ENCODE measurements at regions not wholly inside any gene's neighbourhood (a gene's known extent, or its start where the extent isn't known, plus 50 kb on each side); places are given as distances from the start of the nearest gene placed in this dataset.

DNA sequence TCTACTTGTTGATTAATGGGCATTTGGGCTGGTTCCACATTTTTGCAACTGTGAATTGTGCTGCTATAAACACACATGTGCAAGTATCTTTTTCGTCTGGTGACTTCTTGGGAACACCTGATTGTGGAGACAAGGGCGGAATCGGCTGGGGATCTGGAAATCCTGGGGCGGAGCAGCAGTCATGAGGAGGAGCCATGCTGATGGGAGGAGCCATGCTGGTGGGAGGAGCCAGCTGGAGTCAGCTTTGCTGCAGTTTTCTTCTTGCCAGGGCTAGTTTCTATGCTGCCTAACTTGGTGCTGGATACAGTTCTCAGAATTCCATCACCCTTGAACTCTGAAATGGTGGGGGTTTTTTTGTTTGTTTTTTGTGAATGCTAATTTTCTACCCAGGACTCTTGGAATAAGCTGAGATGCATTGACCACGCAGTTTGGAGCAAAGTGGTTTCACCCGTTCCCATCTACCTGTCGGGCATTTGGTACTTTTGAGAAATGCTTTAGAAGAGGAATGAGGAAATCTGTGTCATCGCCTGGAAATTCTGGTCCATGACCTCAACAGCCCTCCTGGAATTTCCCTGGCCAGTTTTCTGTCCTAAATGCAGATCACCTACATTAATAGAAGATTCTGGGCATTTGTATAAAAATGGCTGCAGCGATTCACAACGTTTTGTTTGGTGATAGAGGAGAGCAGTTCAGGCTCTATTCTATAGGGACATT is 217.4 kb upstream of the ZFHX3 start:
- no peaks in the 10 kb centered on the region for H4K20me1 ChIP-seq (ENCODE audit: insufficient read depth, low read length)
- TF ChIP-seq, protein P1, sequence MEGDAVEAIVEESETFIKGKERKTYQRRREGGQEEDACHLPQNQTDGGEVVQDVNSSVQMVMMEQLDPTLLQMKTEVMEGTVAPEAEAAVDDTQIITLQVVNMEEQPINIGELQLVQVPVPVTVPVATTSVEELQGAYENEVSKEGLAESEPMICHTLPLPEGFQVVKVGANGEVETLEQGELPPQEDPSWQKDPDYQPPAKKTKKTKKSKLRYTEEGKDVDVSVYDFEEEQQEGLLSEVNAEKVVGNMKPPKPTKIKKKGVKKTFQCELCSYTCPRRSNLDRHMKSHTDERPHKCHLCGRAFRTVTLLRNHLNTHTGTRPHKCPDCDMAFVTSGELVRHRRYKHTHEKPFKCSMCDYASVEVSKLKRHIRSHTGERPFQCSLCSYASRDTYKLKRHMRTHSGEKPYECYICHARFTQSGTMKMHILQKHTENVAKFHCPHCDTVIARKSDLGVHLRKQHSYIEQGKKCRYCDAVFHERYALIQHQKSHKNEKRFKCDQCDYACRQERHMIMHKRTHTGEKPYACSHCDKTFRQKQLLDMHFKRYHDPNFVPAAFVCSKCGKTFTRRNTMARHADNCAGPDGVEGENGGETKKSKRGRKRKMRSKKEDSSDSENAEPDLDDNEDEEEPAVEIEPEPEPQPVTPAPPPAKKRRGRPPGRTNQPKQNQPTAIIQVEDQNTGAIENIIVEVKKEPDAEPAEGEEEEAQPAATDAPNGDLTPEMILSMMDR (conservative IDR thresholded peaks at IDR 0.05; ENCODE audit: low read length) = no peak
- no peak for TF ChIP-seq EZH2phosphoT487 (IDR thresholded peaks at IDR 0.05; ENCODE audit: borderline replicate concordance, low read depth, low read length)
- ChIA-PET CTCF (ENCODE audit: unreplicated experiment) (no interaction called here), POLR2A (interaction anchor here (0.5 kb wide), 1 partner anchor 33 kb away, joined by 3 read pairs; no protein-coding TSS in a partner anchor)
- no peak overlapping the region for H3K4me2 ChIP-seq (ENCODE audit: low read length)
- no peak overlapping the region for H2AFZ ChIP-seq (ENCODE audit: low read length)
- H3K79me2 ChIP-seq (ENCODE audit: insufficient read depth, low read depth, low read length) = no peaks in the 10 kb centered on the region
- BruUV-seq (replicated peaks) = no TSS peak
- H3K4me3 ChIP-seq (ENCODE audit: low read depth, low read length, poor library complexity, severe bottlenecking) = no peak overlapping the region
- no peak overlapping the region for H3K27ac ChIP-seq (ENCODE audit: low read depth, low read length, poor library complexity, severe bottlenecking)
- no peaks in the 10 kb centered on the region for H3K9me2 ChIP-seq (ENCODE audit: insufficient read depth, low read length)
- no peaks in the 10 kb centered on the region for H3K9me3 ChIP-seq (ENCODE audit: low read length)
- no peaks in the 10 kb centered on the region for H3K4me1 ChIP-seq (ENCODE audit: insufficient read depth, low read length, poor library complexity, severe bottlenecking)
- DNase-seq (ENCODE audit: low spot score) = no peak
- intact Hi-C loops (cut with micrococcal nuclease; ENCODE audit: unreplicated experiment) = no loop called here
- no peaks in the 10 kb centered on the region for H3K36me3 ChIP-seq (ENCODE audit: insufficient read depth, low read length)

DNA sequence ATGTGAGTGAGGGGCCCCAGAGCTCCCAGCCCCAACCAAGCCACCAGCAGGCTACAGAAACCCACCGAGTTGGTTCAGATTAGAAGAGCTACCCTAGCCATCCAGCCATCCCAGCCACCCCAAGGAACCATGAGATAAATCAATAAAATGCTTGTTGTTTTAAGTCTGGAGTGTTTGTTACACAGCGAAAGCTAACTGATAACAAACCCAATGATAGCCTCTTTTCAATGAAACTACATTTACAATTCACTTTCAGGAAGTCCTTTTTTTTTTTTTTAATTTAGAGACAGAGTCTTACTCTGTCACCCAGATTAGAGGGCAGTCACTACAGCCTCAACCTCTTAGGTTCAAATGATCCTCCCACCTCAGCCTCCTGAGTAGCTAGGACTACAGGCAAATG is 215.0 kb upstream of the ZFHX3 start:
- intact Hi-C loops (cut with micrococcal nuclease; ENCODE audit: unreplicated experiment) = no loop called here
- no peaks in the 10 kb centered on the region for H3K79me2 ChIP-seq (ENCODE audit: insufficient read depth, low read depth, low read length)
- POLR2A ChIA-PET = interaction anchor here (0.8 kb wide), 1 partner anchor 28 kb away, joined by 3 read pairs; no protein-coding TSS in a partner anchor
- H4K20me1 ChIP-seq (ENCODE audit: insufficient read depth, low read length) = no peaks in the 10 kb centered on the region
- no peak for DNase-seq (ENCODE audit: low spot score)
- H3K27ac ChIP-seq (ENCODE audit: low read depth, low read length, poor library complexity, severe bottlenecking) = no peak overlapping the region
- CTCF ChIA-PET (ENCODE audit: unreplicated experiment) = no interaction called here
- H3K4me1 ChIP-seq (ENCODE audit: insufficient read depth, low read length, poor library complexity, severe bottlenecking) = no peaks in the 10 kb centered on the region
- no peak overlapping the region for H2AFZ ChIP-seq (ENCODE audit: low read length)
- no peak overlapping the region for H3K4me3 ChIP-seq (ENCODE audit: low read depth, low read length, poor library complexity, severe bottlenecking)
- no peaks in the 10 kb centered on the region for H3K9me3 ChIP-seq (ENCODE audit: low read length)
- no peak overlapping the region for H3K4me2 ChIP-seq (ENCODE audit: low read length)
- BruUV-seq (replicated peaks) = no TSS peak
- H3K9me2 ChIP-seq (ENCODE audit: insufficient read depth, low read length) = no peaks in the 10 kb centered on the region
- TF ChIP-seq, protein P1 (conservative IDR thresholded peaks at IDR 0.05; ENCODE audit: low read length) = no peak
- TF ChIP-seq EZH2phosphoT487 (IDR thresholded peaks at IDR 0.05; ENCODE audit: borderline replicate concordance, low read depth, low read length) = no peak
- no peaks in the 10 kb centered on the region for H3K36me3 ChIP-seq (ENCODE audit: insufficient read depth, low read length)

DNA sequence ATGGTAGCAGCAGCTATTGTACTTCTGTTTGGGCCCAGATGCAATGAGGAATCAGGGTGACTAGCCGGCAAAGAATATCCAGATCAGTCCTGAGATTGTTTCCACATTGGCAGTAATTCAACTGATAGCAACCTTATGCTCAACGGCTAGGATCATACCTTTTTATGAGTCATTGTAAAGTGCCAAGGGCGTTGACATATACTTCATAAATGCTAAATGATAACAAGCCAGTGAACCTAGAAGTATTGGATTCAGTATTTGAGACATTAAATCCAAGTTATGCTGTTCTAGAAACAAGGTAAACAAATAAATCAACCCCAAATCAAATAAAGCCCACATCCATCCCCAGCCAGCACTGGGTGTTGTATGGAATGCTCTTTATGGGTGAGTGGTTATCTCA is 207.1 kb upstream of the ZFHX3 start:
- Histone ChIP-seq H3K9me2 (ENCODE audit: insufficient read depth, low read length) (no peaks in the 10 kb centered on the region), H3K9me3 (ENCODE audit: low read length) (no peaks in the 10 kb centered on the region), H3K36me3 (ENCODE audit: insufficient read depth, low read length) (no peaks in the 10 kb centered on the region), H2AFZ (ENCODE audit: low read length) (no peak overlapping the region), H3K4me2 (ENCODE audit: low read length) (no peak overlapping the region), H3K4me1 (ENCODE audit: insufficient read depth, low read length, poor library complexity, severe bottlenecking) (no peaks in the 10 kb centered on the region), H3K27ac (ENCODE audit: low read depth, low read length, poor library complexity, severe bottlenecking) (no peak overlapping the region), H3K4me3 (ENCODE audit: low read depth, low read length, poor library complexity, severe bottlenecking) (no peak overlapping the region), H3K79me2 (ENCODE audit: insufficient read depth, low read depth, low read length) (no peaks in the 10 kb centered on the region), H4K20me1 (ENCODE audit: insufficient read depth, low read length) (no peaks in the 10 kb centered on the region)
- ChIA-PET POLR2A (no interaction called here), CTCF (ENCODE audit: unreplicated experiment) (no interaction called here)
- no TSS peak for BruUV-seq (replicated peaks)
- TF ChIP-seq, protein P1 (conservative IDR thresholded peaks at IDR 0.05; ENCODE audit: low read length) = no peak
- TF ChIP-seq EZH2phosphoT487 (IDR thresholded peaks at IDR 0.05; ENCODE audit: borderline replicate concordance, low read depth, low read length) = no peak
- intact Hi-C loops (cut with micrococcal nuclease; ENCODE audit: unreplicated experiment) = no loop called here
- DNase-seq (ENCODE audit: low spot score) = no peak

Measured in OCI-LY7 (cell line).